Transverse colon (tissue), 4 donors: ENCODE measurements at regions not wholly inside any gene's neighbourhood (a gene's known extent, or its start where the extent isn't known, plus 50 kb on each side); places are given as distances from the start of the nearest gene placed in this dataset.

Source experiments
- DNase-seq: peaks from one replicate; pipeline ENCODE4 v3.0.0-alpha.2; 2019
- H3K27ac ChIP-seq, 4 donors: fragments of 200-600 bp; sonication (generic); 2 replicates each; pipeline ENCODE4 v1.5.1; 2016 to 2018; ENCODE audit warnings: inconsistent platforms in 4 of 4
- H3K27me3 ChIP-seq: fragments of 200-600 bp; sonication (generic); 2 replicates; pipeline ENCODE4 v1.5.1; 2017; ENCODE audit warnings: inconsistent platforms
- H3K36me3 ChIP-seq, 4 donors: fragments of 200-600 bp; sonication (generic); 2 replicates each; pipeline ENCODE4 v1.5.1; 2017 to 2019; ENCODE audit warnings: inconsistent platforms in 4 of 4
- H3K4me1 ChIP-seq, 4 donors: fragments of 200-600 bp; sonication (generic); 2 replicates each; pipeline ENCODE4 v1.5.1; 2017 to 2020; ENCODE audit warnings: inconsistent platforms in 4 of 4
- H3K4me3 ChIP-seq, 4 donors: fragments of 200-600 bp; sonication (generic); 1 replicate in 1 of 4; 2 replicates in 3 of 4; pipeline versions ENCODE4 v1.5.1 to v1.6.1; 2017 to 2019; ENCODE audit warnings: inconsistent platforms in 4 of 4
- H3K9me3 ChIP-seq, 2 donors: fragments of 200-600 bp; sonication (generic); 2 replicates each; pipeline ENCODE4 v1.5.1; 2017 to 2019; ENCODE audit warnings: inconsistent platforms in 2 of 2
- EP300 ChIP-seq: sonication (generic); formaldehyde crosslinking; IDR thresholded peaks from one replicate; pipeline ENCODE4 v1.6.1; 2017; ENCODE audit warnings: antibody characterized with exemption, low read depth
- POLR2A ChIP-seq: fragments of 450-650 bp; IDR thresholded peaks from one replicate; pipeline ENCODE4 v1.6.1; 2016; ENCODE audit warnings: antibody characterized with exemption, mild to moderate bottlenecking, moderate library complexity
- POLR2AphosphoS5 ChIP-seq, 3 donors: sonication (generic); formaldehyde crosslinking; IDR thresholded peaks; one replicate each; pipeline ENCODE4 v1.6.1; 2016; ENCODE audit warnings: antibody characterized with exemption in 3 of 3
- WGBS, 2 donors: methylation state at CpG; one replicate each; pipeline ENCODE4 v1.1.5; 2018; ENCODE audit warnings: low coverage in 1 of 2; 5-methylcytosine and 5-hydroxymethylcytosine counted together
- in situ Hi-C, 4 donors: fragments of 200-750 bp; cut with MboI; loops; one replicate each; pipeline versions ENCODE4 v1.15.0 to v1.15.1; 2017; ENCODE audit warnings: low sequenced_read_pairs in 3 of 4, low pct_ligation_motif_present in 1 of 4, low pct_unique_long_range_greater_than_20kb in 1 of 4
- intact Hi-C: fragments of 100-400 bp; cut with DNase I; formaldehyde crosslinking; loops from one replicate; pipeline ENCODE4 v1.15.1; 2023; ENCODE audit warnings: low total_unique reads
- TF ChIP-seq, protein P1 (sequence below), 5 experiments: fragments of 200-600 bp in 3 of 5; fragments of 450-650 bp in 2 of 5; sonication (generic) in 3 of 5; IDR thresholded peaks; 1 replicate in 2 of 5; 2 replicates in 3 of 5; pipeline ENCODE4 v1.5.1; 2016 to 2017; ENCODE audit warnings: antibody characterized with exemption in 5 of 5, inconsistent platforms in 3 of 5, mild to moderate bottlenecking in 2 of 5, moderate library complexity in 1 of 5

DNA sequence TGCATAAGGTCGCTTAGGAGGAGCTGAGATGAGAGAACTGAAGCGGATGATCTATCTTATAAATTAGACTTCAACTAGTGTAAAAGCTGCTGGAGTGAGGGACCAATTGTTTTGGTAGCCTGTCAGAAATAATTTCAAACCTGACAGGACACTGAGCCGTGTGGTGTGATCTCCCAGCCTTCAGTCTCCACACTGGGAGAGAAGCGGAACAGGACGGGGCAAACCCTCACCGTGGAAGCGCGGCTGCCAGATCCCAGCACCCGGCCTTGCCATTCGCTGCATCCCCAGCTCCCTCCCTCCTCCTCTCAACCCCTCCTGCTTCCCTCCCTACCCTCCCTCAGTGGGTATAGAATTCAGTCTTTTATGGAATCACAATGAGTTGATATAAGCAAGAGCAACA is 900.1 kb upstream of the SLC35B3 start:
- Histone ChIP-seq H3K27me3 (no peaks in the 10 kb centered on the region), H3K27ac (no peak overlapping the region), H3K9me3 (no peaks in the 10 kb centered on the region), H3K4me3 (no peak overlapping the region), H3K4me1 (no peaks in the 10 kb centered on the region), H3K36me3 (no peaks in the 10 kb centered on the region)
- DNase-seq, result no peak
- 84 to 100% methylated on average over 2 to 10 of the region's 10 CpGs for WGBS, 2 donors
- in situ Hi-C loops (no loop called here), intact Hi-C loops (no loop called here)
- TF ChIP-seq, protein P1, sequence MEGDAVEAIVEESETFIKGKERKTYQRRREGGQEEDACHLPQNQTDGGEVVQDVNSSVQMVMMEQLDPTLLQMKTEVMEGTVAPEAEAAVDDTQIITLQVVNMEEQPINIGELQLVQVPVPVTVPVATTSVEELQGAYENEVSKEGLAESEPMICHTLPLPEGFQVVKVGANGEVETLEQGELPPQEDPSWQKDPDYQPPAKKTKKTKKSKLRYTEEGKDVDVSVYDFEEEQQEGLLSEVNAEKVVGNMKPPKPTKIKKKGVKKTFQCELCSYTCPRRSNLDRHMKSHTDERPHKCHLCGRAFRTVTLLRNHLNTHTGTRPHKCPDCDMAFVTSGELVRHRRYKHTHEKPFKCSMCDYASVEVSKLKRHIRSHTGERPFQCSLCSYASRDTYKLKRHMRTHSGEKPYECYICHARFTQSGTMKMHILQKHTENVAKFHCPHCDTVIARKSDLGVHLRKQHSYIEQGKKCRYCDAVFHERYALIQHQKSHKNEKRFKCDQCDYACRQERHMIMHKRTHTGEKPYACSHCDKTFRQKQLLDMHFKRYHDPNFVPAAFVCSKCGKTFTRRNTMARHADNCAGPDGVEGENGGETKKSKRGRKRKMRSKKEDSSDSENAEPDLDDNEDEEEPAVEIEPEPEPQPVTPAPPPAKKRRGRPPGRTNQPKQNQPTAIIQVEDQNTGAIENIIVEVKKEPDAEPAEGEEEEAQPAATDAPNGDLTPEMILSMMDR (IDR thresholded peaks at IDR 0.05), result no peak
- no peak for TF ChIP-seq POLR2AphosphoS5 (IDR thresholded peaks at IDR 0.05)
- no peak for TF ChIP-seq POLR2A
- TF ChIP-seq EP300, result no peak

DNA sequence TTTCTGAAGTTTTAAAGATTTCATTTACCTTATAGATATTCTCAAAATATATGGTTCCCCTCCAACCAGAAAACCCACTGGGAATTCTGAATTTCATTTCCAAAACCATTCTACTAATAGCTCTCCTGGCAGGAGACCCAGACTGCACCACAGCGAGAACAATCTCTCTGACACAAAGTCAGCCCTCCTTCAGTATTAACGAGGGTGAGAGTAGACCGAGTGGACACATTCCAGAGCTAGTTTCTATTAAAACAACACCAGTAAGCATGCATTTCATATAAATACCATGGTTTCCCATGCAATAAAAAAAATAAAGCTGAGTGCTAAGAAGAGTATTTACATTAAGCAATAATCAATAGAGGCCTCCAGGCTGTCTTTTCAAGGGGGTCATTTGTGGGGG is 899.6 kb upstream of the SLC35B3 start:
- H3K4me1 ChIP-seq, result no peaks in the 10 kb centered on the region
- no peak for DNase-seq
- TF ChIP-seq POLR2A, result no peak
- TF ChIP-seq EP300, result no peak
- TF ChIP-seq POLR2AphosphoS5 (IDR thresholded peaks at IDR 0.05), result no peak
- TF ChIP-seq, protein P1 (IDR thresholded peaks at IDR 0.05), result no peak
- intact Hi-C loops (no loop called here), in situ Hi-C loops (no loop called here)
- no peaks in the 10 kb centered on the region for H3K9me3 ChIP-seq
- H3K36me3 ChIP-seq, result no peaks in the 10 kb centered on the region
- no peak overlapping the region for H3K27ac ChIP-seq
- H3K27me3 ChIP-seq, result no peaks in the 10 kb centered on the region
- 44 to 48% methylated on average over 3 of the region's 3 CpGs for WGBS, 2 donors
- no peak overlapping the region for H3K4me3 ChIP-seq

DNA sequence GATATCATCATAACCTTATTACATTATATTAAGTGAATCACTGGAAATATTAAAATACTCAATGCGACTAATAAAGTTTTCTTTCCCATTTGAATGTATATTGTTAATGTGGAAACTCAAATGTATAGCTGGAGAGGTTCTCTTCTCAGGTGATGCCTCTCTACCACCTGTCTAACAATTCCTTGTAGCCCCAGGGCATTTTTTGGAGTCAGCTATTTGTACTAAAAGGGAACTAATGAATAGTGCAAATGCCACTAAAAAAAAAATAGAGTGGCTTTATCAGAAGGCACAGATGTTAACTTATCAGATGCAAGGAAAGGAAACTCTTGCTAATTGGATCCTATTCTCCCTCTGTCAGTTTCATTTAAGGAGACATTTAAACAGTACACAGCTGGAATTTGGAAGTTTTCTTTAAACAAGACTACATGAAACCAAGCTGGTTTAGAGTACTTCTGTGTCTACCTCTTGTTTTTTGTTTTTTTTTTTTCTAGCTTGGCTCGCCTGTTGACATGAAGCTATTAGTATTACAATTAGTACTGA is 897.0 kb upstream of the SLC35B3 start:
- TF ChIP-seq POLR2A (no peak), EP300 (no peak), POLR2AphosphoS5 (IDR thresholded peaks at IDR 0.05) (no peak)
- TF ChIP-seq, protein P1 (IDR thresholded peaks at IDR 0.05), result no peak
- WGBS, 2 donors, result 75 to 89% methylated on average over 2 of the region's 2 CpGs
- Histone ChIP-seq H3K27ac (no peak overlapping the region), H3K4me1 (no peaks in the 10 kb centered on the region), H3K4me3 (no peak overlapping the region), H3K27me3 (no peaks in the 10 kb centered on the region), H3K9me3 (no peaks in the 10 kb centered on the region), H3K36me3 (no peaks in the 10 kb centered on the region)
- intact Hi-C loops (no loop called here), in situ Hi-C loops (no loop called here)
- DNase-seq, result no peak

DNA sequence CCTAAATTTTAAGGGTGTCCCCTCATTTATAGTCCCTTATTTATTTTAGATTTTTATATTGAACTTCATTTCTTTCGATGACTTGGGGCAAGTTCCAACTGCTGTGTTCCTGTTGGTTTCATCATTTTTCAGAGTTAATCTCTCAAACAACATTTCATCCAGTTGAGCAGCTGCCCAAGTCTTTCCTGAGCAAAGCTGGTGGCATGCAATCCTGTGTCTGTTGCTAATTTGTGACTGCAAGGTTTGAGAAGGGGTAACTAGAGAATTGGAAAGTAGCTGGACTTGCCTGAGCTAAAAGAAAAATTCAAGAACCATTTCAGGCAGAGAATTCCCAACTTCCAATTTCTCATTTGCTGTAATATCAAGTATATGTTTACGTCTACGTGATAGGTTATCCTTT is 881.5 kb upstream of the SLC35B3 start:
- intact Hi-C loops, result no loop called here
- H3K9me3 ChIP-seq, result no peaks in the 10 kb centered on the region
- no peak overlapping the region for H3K27ac ChIP-seq
- H3K4me3 ChIP-seq, result no peak overlapping the region
- DNase-seq, result no peak
- in situ Hi-C loops, result no loop called here
- WGBS, 2 donors, result 86 to 87% methylated on average over 3 of the region's 3 CpGs
- H3K36me3 ChIP-seq, result no peaks in the 10 kb centered on the region
- no peak for TF ChIP-seq EP300
- TF ChIP-seq POLR2A, result no peak
- TF ChIP-seq, protein P1 (IDR thresholded peaks at IDR 0.05), result no peak
- no peak for TF ChIP-seq POLR2AphosphoS5 (IDR thresholded peaks at IDR 0.05)
- H3K27me3 ChIP-seq, result no peaks in the 10 kb centered on the region
- no peaks in the 10 kb centered on the region for H3K4me1 ChIP-seq
